NCI-H2171 (cell line): ENCODE measurements at regions not wholly inside any gene's neighbourhood (a gene's known extent, or its start where the extent isn't known, plus 50 kb on each side); places are given as distances from the start of the nearest gene placed in this dataset.

ENCODE experiments used
- DNase-seq: peaks from one replicate; lab custom pipeline; 2025; lab: John Stamatoyannopoulos, UW

GRCh38 chr5:92930057-92930456, 651.0 kb downstream of the NR2F1-AS1 start:
- DNase-seq: no peak

GRCh38 chr5:92927291-92927778, 653.7 kb downstream of the NR2F1-AS1 start:
- DNase-seq: no peak

- DNase-seq: no peak
Measured at GRCh38 chr5:92923885-92924284, 657.1 kb downstream of the NR2F1-AS1 start.

GRCh38 chr5:92922231-92922967, 658.6 kb downstream of the NR2F1-AS1 start:
- no peak for DNase-seq

GRCh38 chr5:92917044-92917443, 664.0 kb downstream of the NR2F1-AS1 start:
- no peak for DNase-seq

GRCh38 chr5:92916036-92916435, 665.0 kb downstream of the NR2F1-AS1 start:
- DNase-seq: no peak

- peak; percentile 39 for DNase-seq
Measured at GRCh38 chr5:92912283-92912682, 668.7 kb downstream of the NR2F1-AS1 start.

GRCh38 chr5:92911851-92912250, 669.2 kb downstream of the NR2F1-AS1 start:
- DNase-seq: no peak

- no peak for DNase-seq
Measured at GRCh38 chr5:92911293-92911692, 669.7 kb downstream of the NR2F1-AS1 start.

- DNase-seq: peak; percentile 34
Measured at GRCh38 chr5:92909602-92909962, 671.4 kb downstream of the NR2F1-AS1 start.

- DNase-seq: no peak
Measured at GRCh38 chr5:92908952-92909601, 671.9 kb downstream of the NR2F1-AS1 start.

- no peak for DNase-seq
Measured at GRCh38 chr5:92907938-92908606, 672.9 kb downstream of the NR2F1-AS1 start.

GRCh38 chr5:92906798-92907376, 674.1 kb downstream of the NR2F1-AS1 start:
- DNase-seq: no peak

- no peak for DNase-seq
Measured at GRCh38 chr5:92904021-92904420, 677.0 kb downstream of the NR2F1-AS1 start.

GRCh38 chr5:92899611-92900010, 681.4 kb downstream of the NR2F1-AS1 start:
- DNase-seq: no peak

- no peak for DNase-seq
Measured at GRCh38 chr5:92896722-92897121, 684.3 kb downstream of the NR2F1-AS1 start.

- no peak for DNase-seq
Measured at GRCh38 chr5:92890841-92891244, 690.2 kb downstream of the NR2F1-AS1 start.

- no peak for DNase-seq
Measured at GRCh38 chr5:92889140-92889539, 691.9 kb downstream of the NR2F1-AS1 start.

- DNase-seq: no peak
Measured at GRCh38 chr5:92887254-92887653, 693.8 kb downstream of the NR2F1-AS1 start.

GRCh38 chr5:92886751-92887150, 694.3 kb downstream of the NR2F1-AS1 start:
- DNase-seq: no peak

- no peak for DNase-seq
Measured at GRCh38 chr5:92885950-92886349, 695.1 kb downstream of the NR2F1-AS1 start.

GRCh38 chr5:92884469-92884868, 696.5 kb downstream of the NR2F1-AS1 start:
- no peak for DNase-seq
